Stimulated activated memory B cell treated with anti-CD40 and anti-IgM and Interleukin-4, amounts not matched to agents 10 μg/mL and 1 μg/mL and 100 μg/mL, for 72 hours (primary cell): ENCODE measurements at regions not wholly inside any gene's neighbourhood (a gene's known extent, or its start where the extent isn't known, plus 50 kb on each side); places are given as distances from the start of the nearest gene placed in this dataset.

Experiments used
- ATAC-seq: fragments of 150-1000 bp; cut with Tn5 transposase; 2 replicates; pipeline ENCODE4 v1.10.0; 2021
- H3K27ac Mint-ChIP-seq: one replicate; pipeline ENCODE4 v1.8.0; 2022; ENCODE audit warnings: mild to moderate bottlenecking, mixed read lengths
- H3K27me3 Mint-ChIP-seq: one replicate; pipeline ENCODE4 v1.8.0; 2022; ENCODE audit warnings: mixed read lengths
- H3K36me3 Mint-ChIP-seq: one replicate; pipeline ENCODE4 v1.8.0; 2022; ENCODE audit warnings: mixed read lengths
- H3K4me1 Mint-ChIP-seq: one replicate; pipeline ENCODE4 v1.8.0; 2022; ENCODE audit warnings: mixed read lengths
- H3K4me3 Mint-ChIP-seq: one replicate; pipeline ENCODE4 v1.8.0; 2022; ENCODE audit warnings: mild to moderate bottlenecking, moderate library complexity, mixed read lengths
- H3K9me3 Mint-ChIP-seq: one replicate; pipeline ENCODE4 v1.8.0; 2022; ENCODE audit warnings: mixed read lengths

DNA sequence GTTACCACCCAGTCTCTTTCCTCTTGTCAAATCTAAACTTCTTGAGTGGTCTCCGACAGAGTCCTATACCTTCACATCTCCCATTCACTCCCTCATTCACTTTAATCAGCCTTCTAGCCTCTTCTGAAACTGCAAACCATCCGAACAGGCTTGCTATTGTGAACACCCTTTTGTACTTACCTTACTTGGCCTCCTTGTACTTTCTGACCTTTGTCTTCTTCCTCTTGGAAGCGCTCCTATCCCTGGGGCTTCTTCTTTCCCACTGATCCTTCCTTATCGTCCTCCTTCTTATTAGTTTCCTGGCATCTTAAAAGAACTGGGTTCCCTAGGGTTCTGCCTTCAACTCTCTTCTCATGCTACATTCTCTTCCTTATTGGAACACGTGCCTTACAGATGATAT is 76.9 kb upstream of the HIF1A start:
- Mint-ChIP-seq H3K27ac (no peak overlapping the region), H3K9me3 (no peaks in the 10 kb centered on the region), H3K4me1 (no peaks in the 10 kb centered on the region), H3K36me3 (no peaks in the 10 kb centered on the region), H3K27me3 (no peaks in the 10 kb centered on the region), H3K4me3 (no peak overlapping the region)
- no peak for ATAC-seq

DNA sequence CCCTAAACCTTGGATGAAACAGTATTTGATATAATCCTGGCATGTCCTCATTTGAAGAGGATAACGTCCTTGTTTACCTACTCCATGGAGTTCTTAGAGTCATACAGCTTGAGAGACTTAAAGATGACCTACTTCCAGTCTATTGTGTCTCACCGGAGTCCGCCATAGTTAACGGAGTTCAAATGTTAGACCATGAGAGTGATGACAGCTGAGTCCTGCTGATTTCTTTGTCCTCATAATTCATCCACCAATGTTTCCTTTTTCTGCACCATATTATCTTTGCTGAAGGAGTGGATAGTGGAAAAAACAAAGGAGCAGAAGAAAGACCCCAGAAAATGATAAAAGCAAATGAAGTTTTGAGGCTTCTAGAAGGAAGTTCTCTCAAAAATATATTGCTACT is 75.8 kb upstream of the HIF1A start:
- no peaks in the 10 kb centered on the region for H3K27me3 Mint-ChIP-seq
- H3K4me3 Mint-ChIP-seq: no peak overlapping the region
- no peaks in the 10 kb centered on the region for H3K4me1 Mint-ChIP-seq
- no peak overlapping the region for H3K27ac Mint-ChIP-seq
- H3K36me3 Mint-ChIP-seq: no peaks in the 10 kb centered on the region
- ATAC-seq: no peak
- H3K9me3 Mint-ChIP-seq: no peaks in the 10 kb centered on the region

DNA sequence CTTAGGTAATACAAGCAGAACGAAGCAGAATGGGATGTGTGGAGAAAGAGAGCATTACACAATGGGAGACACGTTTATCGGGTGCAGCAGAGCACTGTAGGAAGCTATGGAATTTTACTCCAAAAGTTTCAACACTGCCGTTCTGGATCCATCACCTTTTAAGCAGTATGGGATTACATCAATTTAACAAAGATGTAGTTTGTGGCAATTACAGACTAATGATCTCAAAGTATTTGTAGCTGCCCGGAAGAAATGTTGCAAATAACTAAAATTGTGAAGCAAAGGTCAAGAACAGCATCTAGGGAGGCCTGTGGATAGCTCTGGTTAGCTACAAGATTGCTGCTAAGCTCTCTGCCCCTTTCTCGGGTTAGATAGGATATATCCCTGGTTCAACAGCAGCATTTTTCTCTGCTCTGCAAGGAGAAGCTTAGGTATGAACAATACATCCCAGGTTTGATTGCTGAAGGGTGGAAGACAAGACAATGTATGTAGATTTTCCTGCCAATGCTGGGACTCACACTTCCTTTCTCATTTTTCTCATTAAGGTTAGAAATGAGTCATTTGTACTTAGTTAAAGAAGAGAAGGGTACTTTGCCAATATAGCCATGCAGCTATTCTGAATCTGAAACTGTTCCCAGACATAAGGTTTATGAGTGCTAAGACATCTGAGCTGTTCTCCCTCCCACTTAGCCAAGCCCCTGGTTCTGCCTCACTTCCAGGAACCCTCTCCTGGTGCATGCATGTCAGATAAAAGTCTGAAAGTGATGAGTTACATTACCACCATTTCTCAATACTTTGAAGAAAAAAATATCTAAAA is 75.0 kb upstream of the HIF1A start:
- no peak overlapping the region for H3K4me3 Mint-ChIP-seq
- H3K4me1 Mint-ChIP-seq: no peaks in the 10 kb centered on the region
- H3K9me3 Mint-ChIP-seq: no peaks in the 10 kb centered on the region
- no peaks in the 10 kb centered on the region for H3K27me3 Mint-ChIP-seq
- ATAC-seq: peak; percentile 59
- no peak overlapping the region for H3K27ac Mint-ChIP-seq
- no peaks in the 10 kb centered on the region for H3K36me3 Mint-ChIP-seq

DNA sequence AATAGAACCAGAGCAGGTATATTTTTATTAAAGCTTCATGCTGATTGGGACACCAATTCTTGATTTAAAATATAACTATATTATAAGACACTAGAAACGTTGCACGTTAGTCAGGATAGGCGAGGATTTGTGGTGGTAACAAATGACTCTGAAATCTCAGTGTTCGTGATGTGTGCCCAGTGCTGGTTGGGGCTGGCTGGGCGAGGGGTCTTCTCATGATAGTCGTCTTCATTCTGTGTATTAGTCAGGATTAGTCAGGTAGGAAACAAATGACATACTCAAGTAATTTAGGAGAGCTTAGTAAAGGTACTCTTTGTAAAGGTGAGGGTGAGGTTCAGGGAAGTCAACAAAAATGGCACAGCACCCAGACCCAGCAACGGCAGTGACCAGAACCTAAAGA is 73.9 kb upstream of the HIF1A start:
- H3K27ac Mint-ChIP-seq: no peak overlapping the region
- ATAC-seq: no peak
- no peak overlapping the region for H3K4me3 Mint-ChIP-seq
- H3K36me3 Mint-ChIP-seq: no peaks in the 10 kb centered on the region
- H3K4me1 Mint-ChIP-seq: no peaks in the 10 kb centered on the region
- no peaks in the 10 kb centered on the region for H3K27me3 Mint-ChIP-seq
- no peaks in the 10 kb centered on the region for H3K9me3 Mint-ChIP-seq

DNA sequence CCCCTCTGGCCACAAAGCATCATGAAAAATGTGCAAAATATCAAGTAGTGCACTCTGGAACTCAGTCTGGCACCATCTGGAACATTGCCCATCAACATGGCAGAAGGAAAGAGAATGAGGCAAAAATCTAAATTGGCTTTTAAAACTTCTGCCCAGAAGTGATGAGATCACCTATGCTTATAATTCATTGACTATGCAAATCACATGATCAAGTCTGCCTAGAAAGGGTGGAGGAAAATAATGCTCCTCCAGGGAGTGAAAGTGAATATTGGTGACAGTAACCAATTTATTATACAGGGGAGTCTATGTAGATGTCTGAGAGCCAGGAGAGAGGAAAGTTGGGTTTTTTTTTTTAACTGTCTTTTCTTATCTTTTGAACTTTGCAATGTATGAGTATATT is 73.3 kb upstream of the HIF1A start:
- Mint-ChIP-seq H3K27me3 (no peaks in the 10 kb centered on the region), H3K4me3 (no peak overlapping the region), H3K4me1 (no peaks in the 10 kb centered on the region), H3K27ac (no peak overlapping the region), H3K36me3 (no peaks in the 10 kb centered on the region), H3K9me3 (no peaks in the 10 kb centered on the region)
- no peak for ATAC-seq

DNA sequence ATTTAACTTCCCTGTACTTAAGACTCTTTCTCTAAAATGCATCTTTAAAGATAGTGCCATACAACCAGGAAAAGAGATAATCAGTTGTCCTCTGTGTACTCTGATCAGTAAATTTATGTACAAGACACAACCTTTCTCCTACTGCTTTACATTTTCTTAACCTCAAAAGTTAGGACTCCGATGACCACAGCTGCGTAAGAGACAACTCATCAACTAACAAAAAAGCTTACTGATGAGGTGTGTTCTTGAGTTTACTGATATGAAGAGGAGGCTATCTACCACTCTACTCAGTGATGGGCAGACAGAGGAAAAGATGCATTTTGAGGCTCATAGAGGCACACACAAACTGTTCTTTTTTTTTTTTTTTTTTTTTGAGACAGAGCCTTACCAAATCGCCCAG is 71.4 kb upstream of the HIF1A start:
- Mint-ChIP-seq H3K4me3 (no peak overlapping the region), H3K9me3 (no peaks in the 10 kb centered on the region)

DNA sequence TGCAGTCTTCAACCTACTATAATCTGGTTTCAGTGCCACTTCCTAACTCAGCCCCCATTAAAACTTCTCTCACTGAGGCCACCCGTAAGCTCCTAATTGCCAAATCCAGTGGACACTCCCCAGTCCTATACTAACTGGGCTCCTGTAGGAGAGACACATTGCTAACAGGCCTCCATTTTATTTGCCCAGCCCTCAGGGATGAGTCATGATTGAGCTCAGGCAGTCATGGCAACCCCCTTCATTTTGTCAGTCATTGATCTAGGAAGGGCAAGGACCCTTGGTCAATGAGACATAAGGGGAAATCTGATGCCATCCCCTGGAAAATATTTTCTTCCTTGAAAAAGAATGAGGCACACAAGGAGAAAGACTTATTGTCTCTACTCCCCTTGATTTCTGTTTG is 70.1 kb upstream of the HIF1A start:
- no peak overlapping the region for H3K4me3 Mint-ChIP-seq
- no peaks in the 10 kb centered on the region for H3K4me1 Mint-ChIP-seq
- H3K27me3 Mint-ChIP-seq: no peaks in the 10 kb centered on the region
- no peaks in the 10 kb centered on the region for H3K9me3 Mint-ChIP-seq
- no peak for ATAC-seq
- no peaks in the 10 kb centered on the region for H3K36me3 Mint-ChIP-seq
- H3K27ac Mint-ChIP-seq: no peak overlapping the region

More for the DNA sequence above, 71.4 kb upstream of the HIF1A start:
- no peaks in the 10 kb centered on the region for H3K36me3 Mint-ChIP-seq
- ATAC-seq: no peak
- H3K27ac Mint-ChIP-seq: no peak overlapping the region
- no peaks in the 10 kb centered on the region for H3K27me3 Mint-ChIP-seq
- H3K4me1 Mint-ChIP-seq: no peaks in the 10 kb centered on the region

DNA sequence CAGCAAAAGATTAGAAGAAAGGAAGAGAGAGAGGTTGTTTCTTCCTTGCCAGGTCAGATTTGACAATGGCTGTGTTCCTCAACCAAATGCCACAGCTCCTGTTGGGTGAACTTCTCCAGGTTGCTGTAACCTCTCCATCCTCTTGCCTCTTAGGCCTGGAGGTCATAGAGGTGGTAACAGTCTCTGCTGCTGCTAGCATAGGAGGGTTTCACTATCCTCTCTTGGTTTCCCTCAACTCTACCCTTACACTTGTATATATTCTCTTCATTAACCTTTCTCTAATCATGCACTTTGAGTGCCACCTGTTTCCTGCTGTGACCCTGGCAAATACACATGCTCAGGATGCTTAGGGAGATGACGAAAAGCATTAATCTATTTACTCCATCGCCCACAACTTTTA is 67.7 kb upstream of the HIF1A start:
- peak overlapping the region; percentile 10 for H3K27ac Mint-ChIP-seq
- H3K4me3 Mint-ChIP-seq: no peak overlapping the region
- no peaks in the 10 kb centered on the region for H3K27me3 Mint-ChIP-seq
- H3K36me3 Mint-ChIP-seq: no peaks in the 10 kb centered on the region
- H3K4me1 Mint-ChIP-seq: no peaks in the 10 kb centered on the region
- H3K9me3 Mint-ChIP-seq: no peaks in the 10 kb centered on the region
- no peak for ATAC-seq

DNA sequence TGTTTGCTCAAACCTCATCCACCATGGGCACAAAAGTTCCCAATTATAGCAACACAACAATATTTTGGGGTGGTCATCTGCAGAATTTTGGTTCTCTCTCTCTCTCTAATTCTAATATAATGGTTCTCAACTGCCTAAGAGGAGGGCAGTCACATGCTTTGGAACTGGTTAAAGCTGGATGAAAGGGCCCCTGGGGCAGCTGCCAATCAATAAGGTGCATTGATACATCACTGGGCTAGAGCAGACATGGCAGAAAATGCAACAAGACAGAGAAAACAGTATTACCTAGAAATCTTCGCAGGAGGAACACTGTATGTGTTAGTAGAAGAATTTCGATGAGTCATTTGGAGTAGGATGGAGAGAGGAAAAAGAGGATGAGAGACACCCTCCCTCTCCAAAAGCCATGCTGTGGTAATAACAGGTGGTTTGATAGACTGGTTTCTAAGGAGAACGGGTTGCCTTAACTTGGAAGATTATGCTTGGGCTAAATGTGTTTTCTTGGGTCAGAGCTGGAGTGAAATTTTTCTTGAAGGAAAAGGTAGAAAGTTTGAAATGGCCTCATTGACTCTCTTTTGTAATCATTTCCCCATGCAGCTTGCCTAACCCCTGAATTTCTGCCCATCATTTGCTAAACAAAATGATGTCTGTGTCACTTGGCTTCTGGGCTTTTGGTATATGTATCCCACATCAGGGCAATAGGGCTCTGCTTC is 67.1 kb upstream of the HIF1A start:
- no peak overlapping the region for H3K4me3 Mint-ChIP-seq
- H3K9me3 Mint-ChIP-seq: no peaks in the 10 kb centered on the region
- H3K36me3 Mint-ChIP-seq: no peaks in the 10 kb centered on the region
- no peaks in the 10 kb centered on the region for H3K4me1 Mint-ChIP-seq
- ATAC-seq: no peak
- H3K27me3 Mint-ChIP-seq: no peaks in the 10 kb centered on the region
- peak overlapping the region; percentile 10 for H3K27ac Mint-ChIP-seq

DNA sequence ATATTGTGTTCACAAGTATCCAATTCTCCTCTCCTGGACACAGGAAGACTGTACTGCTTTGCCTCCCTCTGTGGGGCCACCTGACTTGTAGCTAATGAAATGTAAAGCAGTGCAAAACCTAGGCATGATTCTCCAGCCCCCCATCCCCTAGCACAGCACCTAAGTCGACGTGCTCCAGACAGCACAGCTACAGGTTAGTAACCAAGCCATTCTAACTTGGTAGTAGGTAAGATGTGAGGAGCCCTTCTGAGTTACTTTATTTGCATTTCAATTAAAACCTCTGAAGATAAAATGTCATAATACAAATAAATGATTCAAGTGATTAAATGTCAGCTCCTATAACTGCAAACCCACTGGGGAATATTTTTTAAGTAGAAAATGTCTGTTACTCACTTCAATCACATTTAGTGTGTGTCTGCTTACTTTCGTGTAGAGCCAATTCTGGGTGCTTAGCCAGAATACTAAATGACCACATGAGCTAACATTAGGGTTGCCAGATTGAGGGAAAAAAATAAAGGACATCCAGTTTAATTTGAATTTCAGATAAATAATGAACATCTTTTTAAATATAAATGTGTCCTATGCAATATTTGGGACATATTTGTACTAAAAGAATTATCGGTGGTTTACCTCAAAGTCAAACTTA is 64.8 kb upstream of the HIF1A start:
- H3K27ac Mint-ChIP-seq: no peak overlapping the region
- no peaks in the 10 kb centered on the region for H3K36me3 Mint-ChIP-seq
- no peaks in the 10 kb centered on the region for H3K4me1 Mint-ChIP-seq
- no peak overlapping the region for H3K4me3 Mint-ChIP-seq
- no peaks in the 10 kb centered on the region for H3K27me3 Mint-ChIP-seq
- no peak for ATAC-seq
- no peaks in the 10 kb centered on the region for H3K9me3 Mint-ChIP-seq

DNA sequence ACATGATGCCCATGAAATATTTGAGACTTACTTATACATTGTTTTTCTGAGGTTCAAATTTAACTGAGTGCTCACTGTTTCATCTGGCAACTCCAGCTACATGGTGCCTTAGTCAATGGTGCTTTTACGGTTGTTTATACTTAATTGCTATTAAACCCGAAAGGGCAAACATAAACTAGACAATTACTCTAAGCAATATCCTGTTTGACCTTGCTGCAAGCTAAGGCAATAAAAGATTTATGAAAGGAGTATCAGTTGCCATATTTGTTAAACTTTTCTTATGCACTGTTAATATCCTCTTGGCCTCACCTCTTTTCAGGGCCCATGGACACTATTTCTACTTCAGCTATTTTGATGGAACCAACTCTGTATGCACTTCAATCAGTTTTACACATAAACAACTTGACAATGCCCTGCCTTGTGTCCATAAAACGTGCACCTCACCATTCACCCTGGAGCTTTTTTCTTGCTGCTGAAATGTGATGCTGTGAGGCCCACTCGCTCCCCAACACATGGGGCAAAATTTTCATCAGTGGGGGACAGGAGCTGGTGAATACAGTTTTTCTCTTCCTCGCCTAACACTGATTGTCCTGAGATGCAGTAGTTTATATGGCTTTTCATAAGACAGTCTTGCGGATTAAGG is 64.1 kb upstream of the HIF1A start:
- Mint-ChIP-seq H3K27ac (no peak overlapping the region), H3K36me3 (no peaks in the 10 kb centered on the region), H3K4me1 (peaks cover 5% of the 10 kb centered on the region), H3K4me3 (no peak overlapping the region), H3K9me3 (no peaks in the 10 kb centered on the region), H3K27me3 (no peaks in the 10 kb centered on the region)
- no peak for ATAC-seq

DNA sequence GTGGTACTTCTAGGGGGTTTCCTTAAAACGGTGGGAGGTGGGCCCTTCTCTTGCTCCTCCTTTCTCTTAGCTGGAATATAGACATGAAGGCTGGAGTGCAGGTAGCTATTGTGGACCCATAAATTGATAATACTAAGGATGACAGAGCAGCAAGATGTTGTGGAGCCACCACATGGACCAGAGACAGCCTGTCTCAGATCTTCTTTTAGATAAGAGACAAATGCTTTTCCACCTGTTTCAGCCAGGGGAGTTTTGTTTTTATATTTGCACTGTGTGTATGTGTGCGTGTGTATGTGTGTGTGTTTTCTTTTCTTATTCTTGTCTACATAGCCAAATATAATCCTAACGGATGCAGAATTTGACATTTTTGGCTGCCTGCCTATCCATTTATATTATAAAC is 62.9 kb upstream of the HIF1A start:
- Mint-ChIP-seq H3K36me3 (no peaks in the 10 kb centered on the region), H3K27me3 (no peaks in the 10 kb centered on the region), H3K27ac (no peak overlapping the region), H3K4me3 (no peak overlapping the region), H3K9me3 (no peaks in the 10 kb centered on the region), H3K4me1 (peaks cover 18% of the 10 kb centered on the region)
- no peak for ATAC-seq

DNA sequence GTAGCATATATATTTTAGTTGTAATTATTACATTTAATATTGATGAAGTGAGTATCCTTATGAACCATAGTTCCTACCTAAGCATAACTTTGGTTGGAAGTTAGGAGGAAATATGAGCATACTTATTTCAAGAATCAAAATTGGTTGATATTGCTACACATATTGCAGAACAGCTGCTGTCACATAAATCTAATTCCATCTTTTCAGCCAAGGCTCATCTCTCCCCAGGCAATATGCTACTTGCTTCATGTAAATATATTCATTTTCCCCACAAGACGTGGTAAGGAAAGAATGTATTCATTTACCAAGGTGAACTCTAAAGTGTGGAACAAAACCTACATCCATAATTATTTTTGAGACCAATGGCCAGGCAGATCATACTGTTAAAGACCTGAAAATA is 62.5 kb upstream of the HIF1A start:
- Mint-ChIP-seq H3K27ac (no peak overlapping the region), H3K36me3 (no peaks in the 10 kb centered on the region), H3K4me3 (no peak overlapping the region), H3K27me3 (no peaks in the 10 kb centered on the region), H3K4me1 (peaks cover 18% of the 10 kb centered on the region), H3K9me3 (no peaks in the 10 kb centered on the region)
- no peak for ATAC-seq

DNA sequence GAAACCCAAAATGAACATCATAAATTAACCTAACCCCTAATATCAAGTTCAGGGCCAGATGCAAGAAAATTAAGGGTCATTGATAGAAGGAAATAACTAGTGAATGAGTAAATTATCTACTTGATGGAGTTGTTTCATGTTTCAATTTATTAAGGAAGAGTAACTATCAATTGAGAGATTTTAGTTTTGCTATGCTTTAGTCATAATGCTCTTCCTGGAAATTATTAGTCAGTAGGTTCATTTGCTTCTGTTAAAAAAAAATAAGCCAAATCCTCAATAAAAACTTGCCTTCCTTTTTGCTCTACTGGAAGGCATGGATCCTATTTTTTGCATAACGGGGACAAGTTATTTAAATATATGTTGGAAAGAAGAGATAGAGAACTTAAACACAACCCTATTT is 59.0 kb upstream of the HIF1A start:
- H3K4me1 Mint-ChIP-seq: peaks cover 18% of the 10 kb centered on the region
- H3K36me3 Mint-ChIP-seq: no peaks in the 10 kb centered on the region
- no peak for ATAC-seq
- no peaks in the 10 kb centered on the region for H3K27me3 Mint-ChIP-seq
- no peak overlapping the region for H3K4me3 Mint-ChIP-seq
- H3K27ac Mint-ChIP-seq: peak overlapping the region; percentile 65
- H3K9me3 Mint-ChIP-seq: no peaks in the 10 kb centered on the region

DNA sequence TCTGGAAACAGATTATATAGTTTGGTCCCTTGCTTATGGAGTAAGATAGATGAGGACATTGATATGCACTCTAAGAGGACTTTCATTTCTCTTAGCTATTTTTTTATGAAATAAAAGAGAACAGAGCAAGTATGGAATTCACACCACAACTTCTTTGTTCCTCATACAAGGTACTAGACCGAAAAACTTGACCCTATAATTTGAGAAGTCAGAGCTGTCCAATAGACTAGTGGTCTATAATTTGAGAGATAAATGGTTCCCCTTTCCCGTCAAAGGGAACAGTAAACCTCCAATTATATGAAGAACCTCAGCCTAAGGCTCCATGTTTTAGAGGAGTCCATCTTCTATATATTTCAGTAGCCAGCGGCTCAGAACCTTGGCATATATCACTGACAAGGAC is 58.5 kb upstream of the HIF1A start:
- no peak overlapping the region for H3K4me3 Mint-ChIP-seq
- peaks cover 18% of the 10 kb centered on the region for H3K4me1 Mint-ChIP-seq
- peak overlapping the region; percentile 65 for H3K27ac Mint-ChIP-seq
- no peaks in the 10 kb centered on the region for H3K27me3 Mint-ChIP-seq
- peak; percentile 89 for ATAC-seq
- H3K9me3 Mint-ChIP-seq: no peaks in the 10 kb centered on the region
- H3K36me3 Mint-ChIP-seq: no peaks in the 10 kb centered on the region
